IMR-90 (cell line): ENCODE measurements at regions not wholly inside any gene's neighbourhood (a gene's known extent, or its start where the extent isn't known, plus 50 kb on each side); places are given as distances from the start of the nearest gene placed in this dataset.

Experiments
- ATAC-seq: fragments of 200-7000 bp; cut with Tn5 transposase; 2 replicates; pipeline ENCODE4 v1.9.1; 2020; ENCODE audit warnings: low read depth, mild to moderate bottlenecking, moderate library complexity
- BruUV-seq: library from RNA; stranded (reverse); fragments of 400-500 nt; replicated peaks from 2 replicates; lab custom pipeline; 2021; lab: Mats Ljungman, UMichigan
- CTCF ChIA-PET: fragments of 300-600 bp; formaldehyde crosslinking; extraction: SDS; loops from one replicate; lab custom pipeline; 2021; ENCODE audit warnings: antibody characterized with exemption; lab: Yijun Ruan, JAX
- POLR2A ChIA-PET: fragments of 300-600 bp; sonication (Branson Sonifier 250); formaldehyde crosslinking; loops from one replicate; lab custom pipeline; 2022; ENCODE audit warnings: antibody characterized with exemption; ENCODE audit not compliant: unreplicated experiment; lab: Charles Lee
- DNase-seq: peaks from one replicate; pipeline ENCODE4 v3.0.0; 2013
- H2AFZ ChIP-seq: replicated peaks from 2 replicates; pipeline ENCODE3; 2013; ENCODE audit warnings: low read length, mild to moderate bottlenecking; ENCODE audit not compliant: poor library complexity
- H2AK5ac ChIP-seq: 2 replicates; pipeline ENCODE4 v1.6.1; 2013; ENCODE audit warnings: low read depth, low read length, inconsistent platforms
- H2AK9ac ChIP-seq: replicated peaks from 2 replicates; pipeline ENCODE3; 2013; ENCODE audit warnings: mild to moderate bottlenecking, low read depth, low read length, moderate library complexity; ENCODE audit not compliant: poor library complexity
- H2BK120ac ChIP-seq: 2 replicates; pipeline ENCODE4 v1.6.1; 2013; ENCODE audit warnings: low read depth, low read length, inconsistent platforms
- H2BK15ac ChIP-seq: 3 replicates; pipeline ENCODE4 v1.6.1; 2013; ENCODE audit warnings: low read depth, low read length, inconsistent platforms
- H2BK20ac ChIP-seq: 2 replicates; pipeline ENCODE4 v1.6.1; 2013; ENCODE audit warnings: low read depth, mild to moderate bottlenecking, inconsistent platforms, low read length, moderate library complexity
- H2BK5ac ChIP-seq: 2 replicates; pipeline ENCODE4 v1.6.1; 2013; ENCODE audit warnings: mild to moderate bottlenecking, low read depth, low read length, inconsistent platforms; ENCODE audit not compliant: poor library complexity, severe bottlenecking
- H3K14ac ChIP-seq: replicated peaks from 2 replicates; pipeline ENCODE4 v1.6.1; 2013; ENCODE audit warnings: low read depth, low read length, inconsistent platforms
- H3K18ac ChIP-seq: 2 replicates; pipeline ENCODE4 v1.6.1; 2013; ENCODE audit warnings: low read depth, low read length, control low read depth
- H3K23ac ChIP-seq: 2 replicates; pipeline ENCODE4 v1.6.1; 2013; ENCODE audit warnings: low read depth, low read length, inconsistent platforms
- H3K27ac ChIP-seq: 2 replicates; pipeline ENCODE4 v1.5.1; 2013; ENCODE audit warnings: mild to moderate bottlenecking, control low read depth, low read length; ENCODE audit not compliant: insufficient read depth
- H3K27me3 ChIP-seq: 2 replicates; pipeline ENCODE4 v1.6.1; 2013; ENCODE audit warnings: low read length; ENCODE audit not compliant: control insufficient read depth, insufficient read depth
- H3K36me3 ChIP-seq: 2 replicates; pipeline ENCODE4 v1.6.1; 2013; ENCODE audit warnings: low read length, mixed read lengths; ENCODE audit not compliant: control insufficient read depth, insufficient read depth
- H3K4ac ChIP-seq: 2 replicates; pipeline ENCODE4 v1.6.1; 2013; ENCODE audit warnings: low read depth, low read length, inconsistent platforms
- H3K4me1 ChIP-seq: 2 replicates; pipeline ENCODE4 v1.6.1; 2013; ENCODE audit warnings: low read length, mixed read lengths; ENCODE audit not compliant: control insufficient read depth, insufficient read depth
- H3K4me2 ChIP-seq: 2 replicates; pipeline ENCODE4 v1.6.1; 2013; ENCODE audit warnings: low read depth, mild to moderate bottlenecking, control low read depth, low read length, moderate library complexity
- H3K4me3 ChIP-seq: 2 replicates; pipeline ENCODE4 v1.5.1; 2013; ENCODE audit warnings: low read depth, mild to moderate bottlenecking, control low read depth, low read length, moderate library complexity; ENCODE audit not compliant: insufficient read depth
- H3K56ac ChIP-seq: 2 replicates; pipeline ENCODE4 v1.6.1; 2013; ENCODE audit warnings: low read length, inconsistent platforms; ENCODE audit not compliant: insufficient read depth; ENCODE audit errors: extremely low read depth
- H3K79me1 ChIP-seq, 2 experiments: 2 replicates each; pipeline ENCODE4 v1.6.1; 2013; ENCODE audit warnings: low read length in 2 of 2, inconsistent platforms in 1 of 2, low read depth in 1 of 2
- H3K9ac ChIP-seq: 2 replicates; pipeline ENCODE4 v1.6.1; 2013; ENCODE audit warnings: low read depth, low read length, control low read depth
- H3K9me1 ChIP-seq: 2 replicates; pipeline ENCODE4 v1.6.1; 2013; ENCODE audit warnings: low read length, inconsistent platforms; ENCODE audit not compliant: insufficient read depth
- H3K9me3 ChIP-seq: 2 replicates; pipeline ENCODE4 v1.6.1; 2013; ENCODE audit warnings: low read length; ENCODE audit not compliant: control insufficient read depth, insufficient read depth
- H4K20me1 ChIP-seq: 2 replicates; pipeline ENCODE4 v1.6.1; 2013; ENCODE audit warnings: low read length, inconsistent platforms; ENCODE audit not compliant: insufficient read depth
- H4K5ac ChIP-seq: 2 replicates; pipeline ENCODE4 v1.6.1; 2013; ENCODE audit warnings: mild to moderate bottlenecking, low read depth, low read length, control low read depth
- H4K8ac ChIP-seq, 2 experiments: 2 replicates each; pipeline ENCODE4 v1.6.1; 2013; ENCODE audit warnings: low read depth in 2 of 2, low read length in 2 of 2, control low read depth in 1 of 2, inconsistent platforms in 1 of 2
- H4K91ac ChIP-seq: 2 replicates; pipeline ENCODE4 v1.6.1; 2013; ENCODE audit warnings: low read depth, low read length, inconsistent platforms; ENCODE audit not compliant: insufficient read depth
- WGBS, 2 experiments: methylation state at CpG; one replicate each; pipeline versions ENCODE4 v1.1.5 to v1.1.7; 2013; ENCODE audit warnings: missing lambda C conversion rate in 2 of 2; ENCODE audit not compliant: insufficient read length in 1 of 2; ENCODE audit errors: extremely low coverage in 2 of 2; 5-methylcytosine and 5-hydroxymethylcytosine counted together
- dilution Hi-C: fragments of 300-500 bp; cut with HindIII; formaldehyde crosslinking; loops from one replicate; pipeline ENCODE4 v1.14.3; 2018; ENCODE audit warnings: low sequenced_read_pairs; ENCODE audit not compliant: unreplicated experiment
- in situ Hi-C: fragments of 300-500 bp; cut with MboI; formaldehyde crosslinking; loops from 3 replicates; pipeline ENCODE4 v1.14.3; 2019; ENCODE audit warnings: low sequenced_read_pairs, inconsistent platforms, mixed read lengths
- intact Hi-C: fragments of 100-400 bp; cut with micrococcal nuclease; formaldehyde crosslinking; loops from 2 replicates; pipeline ENCODE4 v1.10.0; 2022
- TF ChIP-seq, protein P1 (sequence below): fragments of 150-350 bp; IDR thresholded peaks from 2 replicates; pipeline ENCODE4 v1.6.1; 2016; ENCODE audit warnings: low read depth, mild to moderate bottlenecking, low read length, moderate library complexity, borderline replicate concordance

GRCh38 chr4:113824396-113824795 is 62.9 kb upstream of the CAMK2D start:
- ATAC-seq = no peak

More at GRCh38 chr4:113824396-113824795, 62.9 kb upstream of the CAMK2D start:
- no peak overlapping the region for H2AFZ ChIP-seq
- no TSS peak for BruUV-seq
- no peaks in the 10 kb centered on the region for H4K20me1 ChIP-seq
- no peak for DNase-seq
- no peak overlapping the region for H3K23ac ChIP-seq
- H4K91ac ChIP-seq = no peak overlapping the region
- no peak overlapping the region for H3K18ac ChIP-seq
- H2BK5ac ChIP-seq = no peak overlapping the region
- in situ Hi-C loops (no loop called here), dilution Hi-C loops (no loop called here), intact Hi-C loops (no loop called here)
- no peak overlapping the region for H2BK120ac ChIP-seq
- no peak overlapping the region for H2BK15ac ChIP-seq
- H4K5ac ChIP-seq = no peak overlapping the region
- H2BK20ac ChIP-seq = no peak overlapping the region; the same call in 1 of the 2 replicates
- H3K9me3 ChIP-seq = no peaks in the 10 kb centered on the region
- peak overlapping the region; percentile 13; the same call in 1 of the 2 replicates for H3K14ac ChIP-seq
- no peak overlapping the region for H2AK5ac ChIP-seq
- POLR2A ChIA-PET = no interaction called here
- H4K8ac ChIP-seq = no peak overlapping the region
- WGBS, 2 experiments = no CpG with 5 or more reads among the region's 2 CpGs
- H3K4ac ChIP-seq = no peak overlapping the region
- H3K79me1 ChIP-seq = no peaks in the 10 kb centered on the region
- no peaks in the 10 kb centered on the region for H3K27me3 ChIP-seq
- H3K4me1 ChIP-seq = peaks cover 20% of the 10 kb centered on the region
- CTCF ChIA-PET = no interaction called here
- no peak overlapping the region for H3K4me2 ChIP-seq
- no peaks in the 10 kb centered on the region for H3K36me3 ChIP-seq
- no peak overlapping the region for H3K27ac ChIP-seq
- H3K9me1 ChIP-seq = 0 out of 2 replicates have a peak, but pooled peaks cover 2% of the 10 kb centered on the region
- TF ChIP-seq, protein P1, sequence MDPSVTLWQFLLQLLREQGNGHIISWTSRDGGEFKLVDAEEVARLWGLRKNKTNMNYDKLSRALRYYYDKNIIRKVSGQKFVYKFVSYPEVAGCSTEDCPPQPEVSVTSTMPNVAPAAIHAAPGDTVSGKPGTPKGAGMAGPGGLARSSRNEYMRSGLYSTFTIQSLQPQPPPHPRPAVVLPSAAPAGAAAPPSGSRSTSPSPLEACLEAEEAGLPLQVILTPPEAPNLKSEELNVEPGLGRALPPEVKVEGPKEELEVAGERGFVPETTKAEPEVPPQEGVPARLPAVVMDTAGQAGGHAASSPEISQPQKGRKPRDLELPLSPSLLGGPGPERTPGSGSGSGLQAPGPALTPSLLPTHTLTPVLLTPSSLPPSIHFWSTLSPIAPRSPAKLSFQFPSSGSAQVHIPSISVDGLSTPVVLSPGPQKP = no peak
- H3K4me3 ChIP-seq = no peak overlapping the region
- no peak overlapping the region for H2AK9ac ChIP-seq
- no peak overlapping the region for H3K9ac ChIP-seq
- no peak overlapping the region for H3K56ac ChIP-seq
